WTC11 (cell line): ENCODE measurements at regions not wholly inside any gene's neighbourhood (a gene's known extent, or its start where the extent isn't known, plus 50 kb on each side); places are given as distances from the start of the nearest gene placed in this dataset.

Source experiments
- ATAC-seq: fragments of 200-7000 bp; cut with Tn5 transposase; 2 replicates; pipeline ENCODE4 v1.10.0; 2021; ENCODE audit warnings: mild to moderate bottlenecking, moderate library complexity
- CTCF ChIA-PET: fragments of 300-600 bp; sonication (Branson Sonifier 250); formaldehyde crosslinking; loops from one replicate; lab custom pipeline; 2021; ENCODE audit warnings: antibody characterized with exemption; lab: Charles Lee
- POLR2A ChIA-PET: fragments of 350-600 bp; sonication (Branson Sonifier 250); formaldehyde crosslinking; loops from one replicate; lab custom pipeline; 2021; ENCODE audit warnings: antibody characterized with exemption; lab: Charles Lee
- DNase-seq: peaks from one replicate; pipeline ENCODE4 v3.0.0; 2021; ENCODE audit warnings: low spot score
- H3K27ac Mint-ChIP-seq: 2 replicates; pipeline ENCODE4 v1.8.0; 2021; ENCODE audit warnings: mixed read lengths
- H3K27me3 Mint-ChIP-seq: 2 replicates; pipeline ENCODE4 v1.8.0; 2021; ENCODE audit warnings: low read depth, mild to moderate bottlenecking, moderate library complexity, mixed read lengths
- H3K36me3 Mint-ChIP-seq: 2 replicates; pipeline ENCODE4 v1.8.0; 2021; ENCODE audit warnings: mixed read lengths
- H3K4me1 Mint-ChIP-seq: 2 replicates; pipeline ENCODE4 v1.8.0; 2022; ENCODE audit warnings: mixed read lengths
- H3K4me3 Mint-ChIP-seq: 2 replicates; pipeline ENCODE4 v1.8.0; 2021; ENCODE audit warnings: mild to moderate bottlenecking, moderate library complexity, mixed read lengths
- H3K9me3 Mint-ChIP-seq: 2 replicates; pipeline ENCODE4 v1.8.0; 2021; ENCODE audit warnings: mixed read lengths
- CBFB ChIP-seq: sonication (generic); formaldehyde crosslinking; IDR thresholded peaks from 2 replicates; pipeline ENCODE4 v1.8.1; 2022; ENCODE audit warnings: mild to moderate bottlenecking, low read depth, missing genetic modification reagents
- EMX1 ChIP-seq: fragments of 250-450 bp; sonication (Bioruptor Pico); IDR thresholded peaks from 2 replicates; pipeline ENCODE4 v1.8.0; 2021; ENCODE audit warnings: mild to moderate bottlenecking
- ERG ChIP-seq: fragments of 250-450 bp; sonication (Bioruptor Pico); IDR thresholded peaks from 2 replicates; pipeline ENCODE4 v1.8.0; 2021; ENCODE audit warnings: mild to moderate bottlenecking
- FOXP1 ChIP-seq: sonication (generic); formaldehyde crosslinking; IDR thresholded peaks from 2 replicates; pipeline ENCODE4 v1.8.0; 2022; ENCODE audit warnings: missing genetic modification reagents, mild to moderate bottlenecking, moderate library complexity, borderline replicate concordance
- IRF2 ChIP-seq: sonication (generic); formaldehyde crosslinking; IDR thresholded peaks from 2 replicates; pipeline ENCODE4 v1.8.0; 2022; ENCODE audit warnings: low read depth, missing genetic modification reagents, borderline replicate concordance
- MYBL2 ChIP-seq: sonication (generic); formaldehyde crosslinking; IDR thresholded peaks from 2 replicates; pipeline ENCODE4 v1.8.1; 2023; ENCODE audit warnings: mild to moderate bottlenecking, moderate library complexity, missing genetic modification reagents
- NFE2L1 ChIP-seq: sonication (generic); formaldehyde crosslinking; IDR thresholded peaks from 2 replicates; pipeline ENCODE4 v1.8.1; 2023; ENCODE audit warnings: missing genetic modification reagents
- NR1H2 ChIP-seq: sonication (generic); formaldehyde crosslinking; IDR thresholded peaks from 2 replicates; pipeline ENCODE4 v1.9.0; 2021; ENCODE audit warnings: mild to moderate bottlenecking, moderate library complexity, missing genetic modification reagents
- NR2C2 ChIP-seq: sonication (generic); formaldehyde crosslinking; IDR thresholded peaks from 2 replicates; pipeline ENCODE4 v1.8.0; 2022; ENCODE audit warnings: mild to moderate bottlenecking, missing genetic modification reagents
- NR3C1 ChIP-seq: sonication (generic); formaldehyde crosslinking; conservative IDR thresholded peaks from 2 replicates; pipeline ENCODE4 v1.8.1; 2023; ENCODE audit warnings: low read depth, mild to moderate bottlenecking, missing genetic modification reagents
- PRDM15 ChIP-seq: sonication (generic); formaldehyde crosslinking; IDR thresholded peaks from 2 replicates; pipeline ENCODE4 v1.8.0; 2022; ENCODE audit warnings: missing genetic modification reagents
- SMAD3 ChIP-seq: sonication (generic); formaldehyde crosslinking; IDR thresholded peaks from 2 replicates; pipeline ENCODE4 v1.8.0; 2022; ENCODE audit warnings: missing genetic modification reagents, mild to moderate bottlenecking, borderline replicate concordance
- SMAD4 ChIP-seq: sonication (generic); formaldehyde crosslinking; IDR thresholded peaks from 2 replicates; pipeline ENCODE4 v1.8.0; 2022; ENCODE audit warnings: mild to moderate bottlenecking, missing genetic modification reagents
- TP53 ChIP-seq: sonication (generic); formaldehyde crosslinking; IDR thresholded peaks from 2 replicates; pipeline ENCODE4 v1.8.1; 2023; ENCODE audit warnings: mild to moderate bottlenecking, missing genetic modification reagents
- USF1 ChIP-seq: sonication (generic); formaldehyde crosslinking; IDR thresholded peaks from 2 replicates; pipeline ENCODE4 v1.8.0; 2022; ENCODE audit warnings: mild to moderate bottlenecking, missing genetic modification reagents
- USF2 ChIP-seq: sonication (generic); formaldehyde crosslinking; IDR thresholded peaks from 2 replicates; pipeline ENCODE4 v1.8.1; 2023; ENCODE audit warnings: mild to moderate bottlenecking, missing genetic modification reagents, moderate library complexity
- ZBTB43 ChIP-seq: sonication (generic); formaldehyde crosslinking; IDR thresholded peaks from 2 replicates; pipeline ENCODE4 v1.8.1; 2023; ENCODE audit warnings: mild to moderate bottlenecking, missing genetic modification reagents
- ZMAT4 ChIP-seq: fragments of 250-450 bp; sonication (Bioruptor Pico); IDR thresholded peaks from 2 replicates; pipeline ENCODE4 v1.9.0; 2021; ENCODE audit warnings: mild to moderate bottlenecking
- ZNF281 ChIP-seq: sonication (generic); formaldehyde crosslinking; IDR thresholded peaks from 2 replicates; pipeline ENCODE4 v1.8.0; 2023; ENCODE audit warnings: mild to moderate bottlenecking, missing genetic modification reagents

GRCh38 chr6:19478273-19478672 is 358.9 kb upstream of the ID4 start:
- no peak overlapping the region for H3K27ac Mint-ChIP-seq
- no peak for DNase-seq
- peaks cover 32% of the 10 kb centered on the region for H3K36me3 Mint-ChIP-seq
- CTCF ChIA-PET = no interaction called here
- peaks cover 56% of the 10 kb centered on the region for H3K9me3 Mint-ChIP-seq
- POLR2A ChIA-PET = interaction anchor here (0.5 kb wide), 1 partner anchor 142 kb away, joined by 3 read pairs; no protein-coding TSS in a partner anchor
- no peaks in the 10 kb centered on the region; the same call in 1 of the 2 replicates for H3K4me1 Mint-ChIP-seq
- no peak overlapping the region for H3K4me3 Mint-ChIP-seq
- ATAC-seq = no peak
- H3K27me3 Mint-ChIP-seq = no peaks in the 10 kb centered on the region
- TF ChIP-seq NR3C1 (no peak), ERG (CRISPR knock-in tag) (no peak), NR1H2 (CRISPR knock-in tag) (no peak), FOXP1 (CRISPR knock-in tag) (no peak), USF1 (CRISPR knock-in tag) (no peak), ZNF281 (no peak), NR2C2 (CRISPR knock-in tag) (no peak), ZBTB43 (CRISPR knock-in tag) (no peak), SMAD3 (no peak), IRF2 (CRISPR knock-in tag) (no peak)
- TF ChIP-seq, all 79 proteins: peak for 0

GRCh38 chr6:19478992-19479391 is 358.2 kb upstream of the ID4 start:
- H3K4me3 Mint-ChIP-seq = no peak overlapping the region
- no peak for TF ChIP-seq CBFB (CRISPR knock-in tag)
- no peak for TF ChIP-seq NR2C2 (CRISPR knock-in tag)
- no peak for TF ChIP-seq NFE2L1 (CRISPR knock-in tag)
- H3K4me1 Mint-ChIP-seq = no peaks in the 10 kb centered on the region; the same call in 1 of the 2 replicates
- H3K27ac Mint-ChIP-seq = no peak overlapping the region
- H3K36me3 Mint-ChIP-seq = peaks cover 33% of the 10 kb centered on the region
- DNase-seq (no peak), ATAC-seq (no peak)
- ChIA-PET CTCF (no interaction called here), POLR2A (no interaction called here)
- H3K9me3 Mint-ChIP-seq = peaks cover 54% of the 10 kb centered on the region
- H3K27me3 Mint-ChIP-seq = no peaks in the 10 kb centered on the region

GRCh38 chr6:19479551-19479950 is 357.6 kb upstream of the ID4 start:
- Mint-ChIP-seq H3K4me1 (no peaks in the 10 kb centered on the region; the same call in 1 of the 2 replicates), H3K27me3 (no peaks in the 10 kb centered on the region), H3K27ac (no peak overlapping the region), H3K4me3 (no peak overlapping the region), H3K36me3 (peaks cover 34% of the 10 kb centered on the region), H3K9me3 (peaks cover 53% of the 10 kb centered on the region)
- no peak for DNase-seq
- no peak for ATAC-seq
- ChIA-PET POLR2A (no interaction called here), CTCF (no interaction called here)
- TF ChIP-seq EMX1 = no peak
- TF ChIP-seq MYBL2 (CRISPR knock-in tag) = no peak
- no peak for TF ChIP-seq SMAD4
- TF ChIP-seq PRDM15 (CRISPR knock-in tag) = no peak
- TF ChIP-seq ZMAT4 (CRISPR knock-in tag) = no peak
- TF ChIP-seq USF2 (CRISPR knock-in tag) = no peak
- TF ChIP-seq TP53 (CRISPR knock-in tag) = no peak
- TF ChIP-seq NFE2L1 (CRISPR knock-in tag) = no peak
